HL-60 (cell line): ENCODE measurements at regions not wholly inside any gene's neighbourhood (a gene's known extent, or its start where the extent isn't known, plus 50 kb on each side); places are given as distances from the start of the nearest gene placed in this dataset.

ENCODE experiments used
- GABPA ChIP-seq: IDR thresholded peaks from 2 replicates; pipeline ENCODE4 v1.6.1; 2012; ENCODE audit warnings: low read depth
- REST ChIP-seq: IDR thresholded peaks from 2 replicates; pipeline ENCODE4 v1.6.1; 2012; ENCODE audit warnings: low read depth; ENCODE audit not compliant: insufficient replicate concordance
- TF ChIP-seq, protein P1 (sequence below): IDR thresholded peaks from one replicate; pipeline ENCODE4 v1.5.1; 2011; ENCODE audit warnings: low read length, control low read depth, inconsistent platforms; ENCODE audit not compliant: insufficient read depth

DNA sequence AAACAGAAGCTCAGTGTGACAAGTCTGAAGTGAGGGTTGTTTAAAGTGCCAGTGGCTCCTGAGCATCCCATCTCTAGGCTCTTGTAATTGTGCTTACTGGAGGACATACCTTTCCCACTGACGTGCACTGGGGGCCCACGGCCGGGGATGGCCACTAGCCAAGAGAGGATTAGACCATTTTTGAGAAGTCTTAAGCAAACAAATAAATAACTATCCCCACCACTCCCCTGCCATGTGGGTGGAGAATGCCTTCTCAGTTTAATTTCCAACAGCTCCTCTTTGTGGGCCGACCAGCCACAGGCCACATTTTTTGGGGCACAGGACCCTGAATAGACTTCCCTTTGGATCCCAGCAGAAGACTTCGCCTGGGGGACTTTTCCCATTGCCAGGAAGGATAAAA, 125.0 kb upstream of the MSX1 start:
- TF ChIP-seq, protein P1, sequence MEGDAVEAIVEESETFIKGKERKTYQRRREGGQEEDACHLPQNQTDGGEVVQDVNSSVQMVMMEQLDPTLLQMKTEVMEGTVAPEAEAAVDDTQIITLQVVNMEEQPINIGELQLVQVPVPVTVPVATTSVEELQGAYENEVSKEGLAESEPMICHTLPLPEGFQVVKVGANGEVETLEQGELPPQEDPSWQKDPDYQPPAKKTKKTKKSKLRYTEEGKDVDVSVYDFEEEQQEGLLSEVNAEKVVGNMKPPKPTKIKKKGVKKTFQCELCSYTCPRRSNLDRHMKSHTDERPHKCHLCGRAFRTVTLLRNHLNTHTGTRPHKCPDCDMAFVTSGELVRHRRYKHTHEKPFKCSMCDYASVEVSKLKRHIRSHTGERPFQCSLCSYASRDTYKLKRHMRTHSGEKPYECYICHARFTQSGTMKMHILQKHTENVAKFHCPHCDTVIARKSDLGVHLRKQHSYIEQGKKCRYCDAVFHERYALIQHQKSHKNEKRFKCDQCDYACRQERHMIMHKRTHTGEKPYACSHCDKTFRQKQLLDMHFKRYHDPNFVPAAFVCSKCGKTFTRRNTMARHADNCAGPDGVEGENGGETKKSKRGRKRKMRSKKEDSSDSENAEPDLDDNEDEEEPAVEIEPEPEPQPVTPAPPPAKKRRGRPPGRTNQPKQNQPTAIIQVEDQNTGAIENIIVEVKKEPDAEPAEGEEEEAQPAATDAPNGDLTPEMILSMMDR = no peak
- no peak for TF ChIP-seq GABPA
- TF ChIP-seq REST = no peak
